ENCODE measurements at regions not wholly inside any gene's neighbourhood (a gene's known extent, or its start where the extent isn't known, plus 50 kb on each side); places are given as distances from the start of the nearest gene placed in this dataset.

GRCh38 chr6:153538491-153538890 lies 407.4 kb upstream of the RGS17 start:
- DNase-seq (ENCODE audit: low read depth in 2 of 2), result peak in 1 of 2 donors; percentile 8
- H3K27ac ChIP-seq (ENCODE audit: insufficient read depth, low read length), result no peak overlapping the region

GRCh38 chr6:153537422-153537821 lies 406.3 kb upstream of the RGS17 start:
- Histone ChIP-seq H3K9me3 (ENCODE audit: control insufficient read depth, insufficient read depth, low read depth, low read length) (no peaks in the 10 kb centered on the region), H3K27ac (ENCODE audit: insufficient read depth, low read length) (no peak overlapping the region), H3K79me2 (ENCODE audit: control insufficient read depth, insufficient read depth, low read length) (no peaks in the 10 kb centered on the region), H3K36me3 (ENCODE audit: control insufficient read depth, insufficient read depth, low read length) (no peaks in the 10 kb centered on the region), H3K4me1 (ENCODE audit: control insufficient read depth, extremely low read depth, insufficient read depth, low read length) (no peaks in the 10 kb centered on the region), H3K27me3 (ENCODE audit: control insufficient read depth, insufficient read depth, low read length) (no peaks in the 10 kb centered on the region), H2AFZ (ENCODE audit: low read length) (no peak overlapping the region), H3K9ac (ENCODE audit: insufficient read depth, low read length) (no peak overlapping the region), H3K4me3 (replicated peaks in 1 of 4; ENCODE audit: control extremely low read depth in 1 of 4, insufficient read depth in 1 of 4, low read depth in 3 of 4, low read length in 4 of 4) (no peak overlapping the region), H4K20me1 (ENCODE audit: control insufficient read depth, extremely low read depth, insufficient read depth, low read length) (no peaks in the 10 kb centered on the region), H3K4me2 (ENCODE audit: extremely low read depth, insufficient read depth, low read length) (no peak overlapping the region)
- TF ChIP-seq, protein P1, sequence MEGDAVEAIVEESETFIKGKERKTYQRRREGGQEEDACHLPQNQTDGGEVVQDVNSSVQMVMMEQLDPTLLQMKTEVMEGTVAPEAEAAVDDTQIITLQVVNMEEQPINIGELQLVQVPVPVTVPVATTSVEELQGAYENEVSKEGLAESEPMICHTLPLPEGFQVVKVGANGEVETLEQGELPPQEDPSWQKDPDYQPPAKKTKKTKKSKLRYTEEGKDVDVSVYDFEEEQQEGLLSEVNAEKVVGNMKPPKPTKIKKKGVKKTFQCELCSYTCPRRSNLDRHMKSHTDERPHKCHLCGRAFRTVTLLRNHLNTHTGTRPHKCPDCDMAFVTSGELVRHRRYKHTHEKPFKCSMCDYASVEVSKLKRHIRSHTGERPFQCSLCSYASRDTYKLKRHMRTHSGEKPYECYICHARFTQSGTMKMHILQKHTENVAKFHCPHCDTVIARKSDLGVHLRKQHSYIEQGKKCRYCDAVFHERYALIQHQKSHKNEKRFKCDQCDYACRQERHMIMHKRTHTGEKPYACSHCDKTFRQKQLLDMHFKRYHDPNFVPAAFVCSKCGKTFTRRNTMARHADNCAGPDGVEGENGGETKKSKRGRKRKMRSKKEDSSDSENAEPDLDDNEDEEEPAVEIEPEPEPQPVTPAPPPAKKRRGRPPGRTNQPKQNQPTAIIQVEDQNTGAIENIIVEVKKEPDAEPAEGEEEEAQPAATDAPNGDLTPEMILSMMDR (conservative IDR thresholded peaks at IDR 0.05 in 1 of 2, IDR thresholded peaks at IDR 0.05 in 1 of 2; ENCODE audit: low read depth in 1 of 2, low read length in 2 of 2), result no peak
- no peak for TF ChIP-seq EZH2 (IDR thresholded peaks at IDR 0.05; ENCODE audit: low read length, missing control alignments)
- DNase-seq (ENCODE audit: low read depth in 2 of 2), result peak in 1 of 2 donors; percentile 1

More at GRCh38 chr6:153538491-153538890, 407.4 kb upstream of the RGS17 start:
- Histone ChIP-seq H3K4me1 (ENCODE audit: control insufficient read depth, extremely low read depth, insufficient read depth, low read length) (no peaks in the 10 kb centered on the region), H3K9ac (ENCODE audit: insufficient read depth, low read length) (no peak overlapping the region), H3K4me3 (replicated peaks in 1 of 4; ENCODE audit: control extremely low read depth in 1 of 4, insufficient read depth in 1 of 4, low read depth in 3 of 4, low read length in 4 of 4) (no peak overlapping the region), H3K27me3 (ENCODE audit: control insufficient read depth, insufficient read depth, low read length) (no peaks in the 10 kb centered on the region), H3K79me2 (ENCODE audit: control insufficient read depth, insufficient read depth, low read length) (no peaks in the 10 kb centered on the region), H2AFZ (ENCODE audit: low read length) (no peak overlapping the region), H3K4me2 (ENCODE audit: extremely low read depth, insufficient read depth, low read length) (no peak overlapping the region), H3K36me3 (ENCODE audit: control insufficient read depth, insufficient read depth, low read length) (no peaks in the 10 kb centered on the region), H4K20me1 (ENCODE audit: control insufficient read depth, extremely low read depth, insufficient read depth, low read length) (no peaks in the 10 kb centered on the region), H3K9me3 (ENCODE audit: control insufficient read depth, insufficient read depth, low read depth, low read length) (no peaks in the 10 kb centered on the region)
- TF ChIP-seq, protein P1 (conservative IDR thresholded peaks at IDR 0.05 in 1 of 2, IDR thresholded peaks at IDR 0.05 in 1 of 2; ENCODE audit: low read depth in 1 of 2, low read length in 2 of 2), result no peak
- no peak for TF ChIP-seq EZH2 (IDR thresholded peaks at IDR 0.05; ENCODE audit: low read length, missing control alignments)

DNA sequence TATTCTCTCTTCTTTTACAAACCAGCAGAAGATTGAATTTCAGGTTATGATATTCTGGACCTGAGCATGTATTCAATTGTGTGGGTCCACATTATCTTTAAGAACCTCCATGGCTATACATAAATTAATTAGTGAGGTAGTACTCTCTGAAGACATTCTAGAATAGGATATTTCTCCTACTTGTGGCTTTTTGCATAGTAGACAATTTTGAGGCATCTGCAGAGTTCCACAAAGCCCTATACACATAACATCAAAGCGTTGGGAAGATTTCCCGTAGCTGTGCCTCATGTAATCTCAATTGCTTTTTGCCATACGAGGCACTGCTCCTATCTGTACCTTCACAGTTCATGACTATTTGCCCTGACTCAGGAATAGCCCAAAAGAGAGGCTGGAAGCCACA lies 395.4 kb upstream of the RGS17 start:
- TF ChIP-seq, protein P1 (conservative IDR thresholded peaks at IDR 0.05 in 1 of 2, IDR thresholded peaks at IDR 0.05 in 1 of 2; ENCODE audit: low read depth in 1 of 2, low read length in 2 of 2), result no peak
- no peak for TF ChIP-seq EZH2 (IDR thresholded peaks at IDR 0.05; ENCODE audit: low read length, missing control alignments)
- no peak overlapping the region for H3K4me3 ChIP-seq (replicated peaks in 1 of 4; ENCODE audit: control extremely low read depth in 1 of 4, insufficient read depth in 1 of 4, low read depth in 3 of 4, low read length in 4 of 4)
- no peak overlapping the region for H3K27ac ChIP-seq (ENCODE audit: insufficient read depth, low read length)
- H3K9ac ChIP-seq (ENCODE audit: insufficient read depth, low read length), result no peak overlapping the region
- no peaks in the 10 kb centered on the region for H4K20me1 ChIP-seq (ENCODE audit: control insufficient read depth, extremely low read depth, insufficient read depth, low read length)
- H3K36me3 ChIP-seq (ENCODE audit: control insufficient read depth, insufficient read depth, low read length), result no peaks in the 10 kb centered on the region
- H3K27me3 ChIP-seq (ENCODE audit: control insufficient read depth, insufficient read depth, low read length), result no peaks in the 10 kb centered on the region
- DNase-seq (ENCODE audit: low read depth in 2 of 2), result no peak
- H3K4me1 ChIP-seq (ENCODE audit: control insufficient read depth, extremely low read depth, insufficient read depth, low read length), result no peaks in the 10 kb centered on the region
- no peaks in the 10 kb centered on the region for H3K79me2 ChIP-seq (ENCODE audit: control insufficient read depth, insufficient read depth, low read length)
- H3K9me3 ChIP-seq (ENCODE audit: control insufficient read depth, insufficient read depth, low read depth, low read length), result no peaks in the 10 kb centered on the region
- H2AFZ ChIP-seq (ENCODE audit: low read length), result no peak overlapping the region
- no peak overlapping the region for H3K4me2 ChIP-seq (ENCODE audit: extremely low read depth, insufficient read depth, low read length)

Measured in fibroblast of lung (primary cell).